HG03439 (cell line): ENCODE measurements at regions not wholly inside any gene's neighbourhood (a gene's known extent, or its start where the extent isn't known, plus 50 kb on each side); places are given as distances from the start of the nearest gene placed in this dataset.

Experiments used
- ATAC-seq: cut with Tn5 transposase; IDR thresholded peaks from one replicate; pipeline ENCODE4 v1.9.1; 2021; ENCODE audit warnings: mild to moderate bottlenecking, moderate library complexity; ENCODE audit not compliant: unreplicated experiment

- no peak for ATAC-seq
Measured at GRCh38 chr9:108681851-108682590, 173.8 kb downstream of the ACTL7B start.

DNA sequence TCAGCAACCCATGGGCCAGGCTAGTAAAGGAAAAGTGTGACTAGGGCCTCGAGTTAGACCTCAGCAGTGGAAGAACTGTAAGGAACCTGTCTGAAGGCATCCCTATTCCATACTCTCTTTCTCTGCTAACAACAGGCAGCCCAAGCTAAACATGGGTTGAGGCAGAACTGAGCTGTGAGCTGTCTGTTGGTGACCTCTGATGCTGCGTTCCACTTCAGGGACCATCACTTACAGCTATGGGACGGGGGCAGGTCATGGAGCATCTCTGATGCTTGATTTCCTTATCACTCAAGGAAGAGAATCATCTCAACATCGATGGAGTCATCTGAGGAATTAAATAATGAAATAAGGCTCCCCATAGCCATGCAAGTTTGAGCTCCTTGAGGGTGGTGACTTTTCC is 174.8 kb downstream of the ACTL7B start:
- no peak for ATAC-seq

- no peak for ATAC-seq
Measured at GRCh38 chr9:108677776-108678175, 178.0 kb downstream of the ACTL7B start.

DNA sequence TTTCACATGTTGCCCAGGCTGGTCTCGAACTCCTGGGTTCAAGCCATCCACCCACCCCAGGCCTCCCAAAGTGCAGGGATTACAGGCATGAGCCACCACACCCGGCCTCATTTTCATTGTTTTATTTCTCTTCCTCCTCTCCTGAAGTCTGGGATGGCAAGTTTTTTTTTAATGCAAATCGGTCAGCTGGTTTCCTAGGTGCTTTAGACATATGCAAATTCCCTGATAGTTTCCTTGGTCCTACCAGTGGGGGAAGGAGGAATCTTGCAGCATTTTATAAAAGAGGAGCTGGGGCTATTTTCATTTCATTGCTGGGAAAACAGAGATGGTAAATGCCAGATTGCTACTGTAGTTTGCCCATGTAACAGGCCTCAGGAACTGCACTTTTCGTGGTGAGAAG is 179.4 kb downstream of the ACTL7B start:
- no peak for ATAC-seq

GRCh38 chr9:108675708-108676107 is 180.1 kb downstream of the ACTL7B start:
- no peak for ATAC-seq

- ATAC-seq, result no peak
Measured at GRCh38 chr9:108674766-108675530, 180.8 kb downstream of the ACTL7B start.

DNA sequence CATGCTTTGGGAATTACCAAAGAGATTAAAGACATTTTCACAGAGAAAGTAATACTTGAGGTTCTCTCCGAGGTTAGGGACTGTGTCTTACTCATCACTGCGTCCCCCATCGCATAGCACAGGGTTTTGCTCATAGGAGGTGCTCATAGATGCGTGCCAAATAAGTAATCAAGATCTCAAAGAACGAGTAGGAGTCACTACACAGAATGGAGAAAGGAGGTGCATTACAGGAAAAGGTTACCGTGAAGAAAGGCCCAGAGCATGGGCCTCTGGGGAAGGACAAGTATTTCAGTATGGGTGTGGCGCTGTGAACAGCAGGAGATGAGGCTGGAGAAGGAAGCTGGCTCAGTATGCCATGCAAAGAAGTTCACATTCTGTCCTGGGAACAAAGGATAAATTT is 182.4 kb downstream of the ACTL7B start:
- no peak for ATAC-seq

- no peak for ATAC-seq
Measured at GRCh38 chr9:108672475-108673190, 183.2 kb downstream of the ACTL7B start.

DNA sequence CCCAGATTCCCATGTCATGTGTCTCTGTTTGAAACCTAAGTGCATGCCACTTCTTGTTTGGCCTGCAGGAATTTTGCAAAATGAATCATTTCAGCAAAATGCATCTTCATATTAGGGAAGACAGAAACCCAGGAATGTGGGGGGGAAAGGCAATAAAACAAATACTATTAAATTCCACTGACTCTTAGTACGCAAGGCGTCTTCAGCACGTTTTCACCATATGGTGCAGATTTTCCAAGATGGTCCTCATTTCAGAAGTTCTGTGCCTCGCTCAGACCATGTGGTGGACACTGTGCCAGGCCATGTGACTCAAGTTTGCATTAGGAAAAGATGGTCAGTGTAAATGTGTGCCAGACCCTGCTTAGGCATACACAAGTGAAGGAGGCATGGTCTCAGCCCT is 184.0 kb downstream of the ACTL7B start:
- ATAC-seq, result no peak

GRCh38 chr9:108671176-108671575 is 184.6 kb downstream of the ACTL7B start:
- ATAC-seq, result no peak

DNA sequence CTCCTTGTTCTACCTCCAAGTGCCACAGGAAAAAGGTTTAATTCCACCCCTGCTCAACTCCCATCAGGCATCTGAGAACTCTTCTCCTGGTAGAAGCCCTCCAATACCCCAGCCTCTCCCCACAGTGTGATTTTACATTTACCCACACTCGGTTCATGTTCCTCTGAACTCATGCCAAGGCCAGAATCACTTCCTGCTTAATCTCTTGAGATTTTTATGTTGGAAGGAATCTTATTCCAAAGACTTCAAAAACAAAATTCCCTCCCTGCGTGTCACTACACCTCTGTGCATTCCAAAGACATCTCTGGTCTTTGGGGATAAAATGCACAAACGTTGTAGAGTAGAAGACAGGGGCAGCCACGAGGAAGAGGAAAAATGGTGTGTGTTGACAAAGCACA is 186.8 kb downstream of the ACTL7B start:
- ATAC-seq, result no peak

DNA sequence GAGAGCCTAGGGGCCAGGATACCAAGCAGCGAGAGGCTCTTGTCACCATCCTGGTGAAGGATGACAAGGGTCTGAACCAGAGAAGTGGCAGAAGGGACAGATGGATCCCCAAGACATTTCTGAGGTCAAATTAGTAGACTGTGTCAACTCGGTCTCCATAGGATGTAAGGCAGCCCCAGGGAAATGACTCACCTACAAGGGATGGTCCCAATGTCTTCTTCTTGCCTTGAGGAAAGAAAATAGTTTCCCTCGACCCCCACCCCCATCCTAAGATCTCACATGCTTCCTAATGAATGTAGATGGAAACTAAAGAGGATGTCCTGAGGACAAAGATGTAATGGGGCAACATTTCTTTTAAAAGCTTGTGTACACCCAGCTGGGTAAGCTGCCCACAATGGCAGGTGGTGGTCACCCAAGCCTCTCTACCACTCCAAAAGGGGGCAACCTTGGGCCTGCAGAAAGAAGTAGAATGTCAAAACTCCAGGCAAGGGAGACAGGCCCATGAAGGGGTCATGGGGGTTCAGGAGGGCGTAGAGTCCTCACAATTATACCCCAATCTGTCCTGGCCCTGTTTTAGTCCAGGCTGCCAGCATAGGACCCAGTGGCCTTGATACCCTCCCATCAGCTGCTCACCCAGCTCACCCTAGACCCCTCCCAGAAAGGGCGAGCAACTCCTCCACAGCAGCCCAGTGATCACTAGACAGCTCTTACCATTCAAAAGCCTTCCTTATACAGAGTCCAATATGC is 187.4 kb downstream of the ACTL7B start:
- no peak for ATAC-seq

DNA sequence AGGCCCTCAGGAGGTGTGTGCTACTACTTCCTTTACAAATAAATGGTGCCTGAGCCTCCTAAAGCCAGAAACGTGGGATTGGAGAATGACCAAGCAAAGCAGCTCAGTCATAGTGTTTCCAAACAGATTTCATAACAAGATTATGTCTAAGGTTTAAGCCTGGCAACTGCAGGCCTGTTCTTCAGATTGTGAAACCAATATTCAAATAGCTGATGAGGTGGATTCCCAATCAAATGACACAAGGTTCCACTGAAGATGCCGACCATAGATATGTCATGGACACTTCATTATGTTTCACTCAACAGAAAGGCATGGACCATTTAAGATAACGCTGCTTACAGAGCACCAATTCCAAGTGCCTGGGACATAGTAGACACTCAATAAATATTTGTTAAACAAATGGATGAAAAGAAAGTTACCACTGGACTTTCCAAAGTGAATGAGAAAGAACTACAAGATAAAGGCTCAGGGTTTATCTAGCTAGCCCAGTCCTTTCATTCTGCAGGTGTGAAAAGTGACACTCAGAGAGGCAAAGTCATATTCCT is 189.5 kb downstream of the ACTL7B start:
- ATAC-seq, result no peak

GRCh38 chr9:108665521-108666239 is 190.1 kb downstream of the ACTL7B start:
- no peak for ATAC-seq

GRCh38 chr9:108664309-108665255 is 191.2 kb downstream of the ACTL7B start:
- ATAC-seq, result no peak

DNA sequence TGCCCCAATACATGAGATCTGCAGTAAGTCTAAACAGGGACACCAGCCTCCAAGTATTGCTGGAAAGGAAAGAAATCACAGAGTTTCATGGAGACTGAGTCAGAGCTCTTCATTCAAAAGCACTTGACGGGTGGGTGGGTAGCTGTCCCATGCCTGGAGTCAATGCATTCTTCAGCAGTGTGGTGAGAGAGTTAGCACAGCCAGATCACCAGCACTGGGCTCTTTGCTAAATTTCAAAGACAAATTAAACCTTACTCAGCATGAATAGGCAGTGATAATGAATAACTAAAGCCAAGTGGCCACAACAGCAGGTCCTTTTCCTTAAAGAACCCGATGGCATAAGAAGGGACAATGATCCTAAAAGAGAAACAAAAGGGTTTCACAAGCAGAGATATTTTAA is 192.4 kb downstream of the ACTL7B start:
- ATAC-seq, result no peak

DNA sequence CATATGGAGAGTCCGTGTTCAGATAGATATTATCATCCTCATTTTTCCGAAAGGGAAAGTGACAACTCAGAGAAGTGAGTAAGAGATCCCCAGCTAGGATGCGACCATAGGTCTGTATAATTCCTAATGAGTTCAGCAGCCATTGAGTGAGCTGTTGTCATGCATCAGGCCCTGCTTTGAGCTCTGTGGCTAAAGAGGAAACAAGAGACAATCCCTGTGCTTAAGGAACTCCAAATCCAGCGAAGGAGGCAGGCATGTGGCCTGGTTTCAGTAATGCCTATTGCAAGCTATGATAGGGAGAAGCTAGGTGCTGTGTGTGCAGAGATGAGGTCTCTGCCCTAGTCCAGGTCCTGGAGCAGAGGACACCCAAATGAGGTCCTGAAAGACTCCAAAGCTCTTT is 192.8 kb downstream of the ACTL7B start:
- no peak for ATAC-seq

DNA sequence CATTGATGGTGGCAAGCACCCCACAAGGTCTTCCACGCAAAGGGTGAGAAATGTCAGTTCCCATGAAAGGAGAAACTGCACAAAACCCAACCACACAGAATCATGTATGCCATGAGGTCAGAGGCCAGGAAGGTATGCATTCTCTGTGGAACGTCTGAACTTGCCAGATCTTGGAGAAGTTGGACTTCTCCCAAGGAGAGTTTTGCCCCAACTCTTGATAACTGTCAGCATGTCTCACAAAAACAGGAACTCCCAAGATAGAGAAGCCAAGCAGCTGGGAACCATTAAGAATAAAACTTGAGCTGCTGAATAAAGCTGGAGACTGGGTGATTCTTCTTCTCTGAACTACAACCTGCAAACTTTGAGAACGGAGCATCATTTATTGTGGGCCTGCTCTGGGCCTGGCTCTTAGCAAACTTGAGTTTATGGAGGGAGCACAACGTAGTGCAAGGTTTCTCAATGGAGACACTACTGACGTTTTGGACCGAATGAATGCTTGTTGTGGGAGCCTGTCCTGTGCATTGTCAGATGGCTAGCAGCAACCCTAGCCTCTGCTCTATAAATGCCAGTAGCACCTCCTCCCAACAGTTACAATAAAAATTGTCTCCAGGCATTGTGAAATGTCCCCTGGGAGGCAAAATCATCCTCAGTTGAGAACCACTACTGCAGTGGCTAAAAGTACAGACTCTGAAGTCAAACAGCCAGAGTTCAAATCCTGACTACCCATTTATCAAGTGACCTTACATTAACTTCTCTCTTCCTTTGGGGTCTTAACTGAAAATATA is 193.5 kb downstream of the ACTL7B start:
- ATAC-seq, result no peak
